OCI-LY1 (cell line): ENCODE measurements at regions not wholly inside any gene's neighbourhood (a gene's known extent, or its start where the extent isn't known, plus 50 kb on each side); places are given as distances from the start of the nearest gene placed in this dataset.

Source experiments
- H2AFZ ChIP-seq: fragments of 200-600 bp; sonication (generic), shearing (Covaris generic); 2 replicates; pipeline ENCODE4 v1.6.0; 2014; ENCODE audit warnings: antibody characterized with exemption, mild to moderate bottlenecking, low read length
- H3F3A ChIP-seq: fragments of 200-600 bp; sonication (generic), shearing (Covaris generic); 2 replicates; pipeline ENCODE4 v1.6.0; 2014; ENCODE audit warnings: mild to moderate bottlenecking, antibody characterized with exemption, low read length, moderate library complexity; ENCODE audit not compliant: insufficient read depth
- H3K27ac ChIP-seq: fragments of 200-600 bp; sonication (generic); 2 replicates; pipeline ENCODE4 v1.5.1; 2014; ENCODE audit warnings: low read length, mixed run types, mild to moderate bottlenecking, low read depth; ENCODE audit not compliant: poor library complexity, severe bottlenecking
- H3K27me3 ChIP-seq: fragments of 200-600 bp; sonication (generic); 2 replicates; pipeline ENCODE4 v1.6.0; 2014; ENCODE audit warnings: antibody characterized with exemption, mild to moderate bottlenecking, low read length, moderate library complexity; ENCODE audit not compliant: insufficient read depth
- H3K36me3 ChIP-seq: fragments of 200-600 bp; sonication (generic); 2 replicates; pipeline ENCODE4 v1.6.1; 2014; ENCODE audit warnings: mild to moderate bottlenecking, antibody characterized with exemption, low read length, moderate library complexity, mixed read lengths; ENCODE audit not compliant: insufficient read depth
- H3K4me1 ChIP-seq: fragments of 200-600 bp; sonication (generic); 2 replicates; pipeline ENCODE4 v1.5.1; 2014; ENCODE audit warnings: mild to moderate bottlenecking, low read length, moderate library complexity; ENCODE audit not compliant: insufficient read depth, severe bottlenecking
- H3K4me2 ChIP-seq: fragments of 200-600 bp; sonication (generic), shearing (Covaris generic); 2 replicates; pipeline ENCODE4 v1.6.1; 2014; ENCODE audit warnings: low read length
- H3K4me3 ChIP-seq: fragments of 200-600 bp; sonication (generic); 2 replicates; pipeline ENCODE4 v1.5.1; 2014; ENCODE audit warnings: low read length, low read depth, mild to moderate bottlenecking, mixed read lengths; ENCODE audit not compliant: poor library complexity, severe bottlenecking
- H3K79me2 ChIP-seq: fragments of 200-600 bp; shearing (Covaris generic); 2 replicates; pipeline ENCODE4 v1.6.1; 2016; ENCODE audit warnings: mixed run types, low read length, mixed read lengths; ENCODE audit not compliant: insufficient read depth
- H3K9ac ChIP-seq: fragments of 200-600 bp; sonication (generic), shearing (Covaris generic); 2 replicates; pipeline ENCODE4 v1.6.1; 2014; ENCODE audit warnings: mild to moderate bottlenecking, low read length, mixed read lengths
- H3K9me2 ChIP-seq: fragments of 200-600 bp; sonication (generic), shearing (Covaris generic); 2 replicates; pipeline ENCODE4 v1.6.1; 2014; ENCODE audit warnings: low read depth, mild to moderate bottlenecking, low read length, mixed read lengths
- H3K9me3 ChIP-seq: fragments of 200-600 bp; shearing (Covaris generic); 2 replicates; pipeline ENCODE4 v1.6.1; 2014; ENCODE audit warnings: low read length, mixed read lengths
- H4K20me1 ChIP-seq: fragments of 200-600 bp; sonication (generic), shearing (Covaris generic); 2 replicates; pipeline ENCODE4 v1.6.0; 2016; ENCODE audit warnings: mild to moderate bottlenecking, low read length; ENCODE audit not compliant: insufficient read depth
- EZH2 ChIP-seq: fragments of 200-600 bp; sonication (generic), shearing (Covaris generic); IDR thresholded peaks from 2 replicates; pipeline ENCODE4 v1.8.0; 2017; ENCODE audit warnings: borderline replicate concordance, mixed run types, mild to moderate bottlenecking, antibody characterized with exemption, low read length, moderate library complexity, mixed read lengths
- TF ChIP-seq, protein P1 (sequence below): fragments of 200-600 bp; sonication (generic), shearing (Covaris generic); IDR thresholded peaks from 2 replicates; pipeline ENCODE4 v1.5.1; 2017; ENCODE audit warnings: mild to moderate bottlenecking, antibody characterized with exemption, low read length, moderate library complexity, mixed read lengths

DNA sequence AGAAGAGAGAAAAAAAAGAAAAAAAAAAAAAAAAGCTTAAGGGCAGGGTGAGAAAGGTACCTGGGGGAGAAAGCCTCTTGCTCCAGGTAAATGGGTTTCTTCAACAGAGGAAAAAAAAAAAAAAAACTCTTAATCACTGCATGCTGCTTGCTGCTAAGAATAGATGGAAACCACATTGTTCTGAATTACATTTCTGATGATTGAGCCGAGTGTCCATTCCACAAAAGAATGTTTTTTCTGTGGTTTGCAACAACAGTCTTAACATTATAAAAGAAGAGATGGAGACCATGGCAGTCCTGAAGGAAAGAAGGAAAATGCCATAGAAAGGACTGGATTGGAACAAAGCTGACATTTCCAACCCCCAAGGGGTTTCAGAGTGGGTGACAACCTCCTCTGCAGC is 1312.7 kb downstream of the SLITRK1 start:
- H3K4me1 ChIP-seq = no peaks in the 10 kb centered on the region
- no peaks in the 10 kb centered on the region for H3K9me2 ChIP-seq
- no peak overlapping the region for H3K4me3 ChIP-seq
- H3K36me3 ChIP-seq = no peaks in the 10 kb centered on the region
- H4K20me1 ChIP-seq = no peaks in the 10 kb centered on the region
- H3K79me2 ChIP-seq = no peaks in the 10 kb centered on the region
- H3K9ac ChIP-seq = no peak overlapping the region
- no peak overlapping the region for H3K4me2 ChIP-seq
- no peaks in the 10 kb centered on the region for H3K27me3 ChIP-seq
- no peaks in the 10 kb centered on the region for H3F3A ChIP-seq
- TF ChIP-seq, protein P1, sequence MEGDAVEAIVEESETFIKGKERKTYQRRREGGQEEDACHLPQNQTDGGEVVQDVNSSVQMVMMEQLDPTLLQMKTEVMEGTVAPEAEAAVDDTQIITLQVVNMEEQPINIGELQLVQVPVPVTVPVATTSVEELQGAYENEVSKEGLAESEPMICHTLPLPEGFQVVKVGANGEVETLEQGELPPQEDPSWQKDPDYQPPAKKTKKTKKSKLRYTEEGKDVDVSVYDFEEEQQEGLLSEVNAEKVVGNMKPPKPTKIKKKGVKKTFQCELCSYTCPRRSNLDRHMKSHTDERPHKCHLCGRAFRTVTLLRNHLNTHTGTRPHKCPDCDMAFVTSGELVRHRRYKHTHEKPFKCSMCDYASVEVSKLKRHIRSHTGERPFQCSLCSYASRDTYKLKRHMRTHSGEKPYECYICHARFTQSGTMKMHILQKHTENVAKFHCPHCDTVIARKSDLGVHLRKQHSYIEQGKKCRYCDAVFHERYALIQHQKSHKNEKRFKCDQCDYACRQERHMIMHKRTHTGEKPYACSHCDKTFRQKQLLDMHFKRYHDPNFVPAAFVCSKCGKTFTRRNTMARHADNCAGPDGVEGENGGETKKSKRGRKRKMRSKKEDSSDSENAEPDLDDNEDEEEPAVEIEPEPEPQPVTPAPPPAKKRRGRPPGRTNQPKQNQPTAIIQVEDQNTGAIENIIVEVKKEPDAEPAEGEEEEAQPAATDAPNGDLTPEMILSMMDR = no peak
- TF ChIP-seq EZH2 = no peak
- no peak overlapping the region for H2AFZ ChIP-seq
- no peak overlapping the region for H3K27ac ChIP-seq
- no peaks in the 10 kb centered on the region for H3K9me3 ChIP-seq

DNA sequence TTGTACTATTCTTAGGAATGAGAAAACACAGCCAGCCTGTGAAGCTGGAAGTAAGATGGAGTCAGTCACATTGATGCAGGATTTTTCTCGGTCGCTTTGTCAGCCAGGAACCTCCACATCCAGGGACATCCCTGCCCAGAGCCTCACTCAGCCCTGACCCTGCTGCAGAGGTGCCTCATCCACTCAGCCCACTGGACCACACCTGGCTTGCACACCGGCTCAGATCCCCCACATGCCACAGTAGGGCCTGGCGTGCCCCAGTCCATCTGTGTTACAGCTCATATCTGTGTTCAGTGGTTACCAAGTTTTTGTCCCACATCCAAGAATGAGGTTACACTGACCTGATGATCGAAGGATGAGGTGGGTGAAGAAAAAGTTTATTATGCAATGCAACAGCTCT is 1315.4 kb downstream of the SLITRK1 start:
- no peaks in the 10 kb centered on the region for H3K9me2 ChIP-seq
- TF ChIP-seq, protein P1 = no peak
- no peak for TF ChIP-seq EZH2
- no peak overlapping the region for H3K4me3 ChIP-seq
- no peaks in the 10 kb centered on the region for H3K4me1 ChIP-seq
- no peak overlapping the region for H3K27ac ChIP-seq
- H3K27me3 ChIP-seq = no peaks in the 10 kb centered on the region
- no peak overlapping the region for H3K9ac ChIP-seq
- no peaks in the 10 kb centered on the region for H4K20me1 ChIP-seq
- H3K9me3 ChIP-seq = no peaks in the 10 kb centered on the region
- no peaks in the 10 kb centered on the region for H3K79me2 ChIP-seq
- H3K36me3 ChIP-seq = no peaks in the 10 kb centered on the region
- H3K4me2 ChIP-seq = no peak overlapping the region
- no peak overlapping the region for H2AFZ ChIP-seq
- H3F3A ChIP-seq = no peaks in the 10 kb centered on the region

DNA sequence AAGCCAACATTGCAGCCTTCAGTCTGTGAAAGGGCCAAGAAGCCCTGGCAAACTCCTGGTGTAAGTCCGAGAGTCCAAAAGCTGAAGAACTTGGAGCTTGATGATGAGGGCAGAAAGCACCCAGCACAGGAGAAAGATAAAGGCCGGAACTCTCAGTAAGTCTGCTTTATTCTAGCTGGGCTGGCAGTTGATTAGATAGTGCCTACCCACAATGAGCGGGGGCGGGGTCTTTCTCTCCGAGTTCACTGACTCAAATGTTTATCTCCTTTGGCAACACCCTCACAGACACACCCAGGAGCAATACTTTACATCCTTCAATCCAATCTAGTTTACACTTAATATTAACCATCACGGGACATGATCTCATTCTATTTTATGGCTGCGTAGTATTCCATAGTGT is 1317.1 kb downstream of the SLITRK1 start:
- Histone ChIP-seq H3K79me2 (no peaks in the 10 kb centered on the region), H4K20me1 (no peaks in the 10 kb centered on the region), H3K27me3 (no peaks in the 10 kb centered on the region), H2AFZ (no peak overlapping the region), H3K4me1 (no peaks in the 10 kb centered on the region), H3K4me3 (no peak overlapping the region), H3K4me2 (no peak overlapping the region), H3K9ac (no peak overlapping the region), H3K9me3 (no peaks in the 10 kb centered on the region), H3K36me3 (no peaks in the 10 kb centered on the region), H3F3A (no peaks in the 10 kb centered on the region), H3K27ac (no peak overlapping the region), H3K9me2 (no peaks in the 10 kb centered on the region)
- no peak for TF ChIP-seq EZH2
- TF ChIP-seq, protein P1 = no peak
